ENCODE measurements at regions not wholly inside any gene's neighbourhood (a gene's known extent, or its start where the extent isn't known, plus 50 kb on each side); places are given as distances from the start of the nearest gene placed in this dataset.

DNA sequence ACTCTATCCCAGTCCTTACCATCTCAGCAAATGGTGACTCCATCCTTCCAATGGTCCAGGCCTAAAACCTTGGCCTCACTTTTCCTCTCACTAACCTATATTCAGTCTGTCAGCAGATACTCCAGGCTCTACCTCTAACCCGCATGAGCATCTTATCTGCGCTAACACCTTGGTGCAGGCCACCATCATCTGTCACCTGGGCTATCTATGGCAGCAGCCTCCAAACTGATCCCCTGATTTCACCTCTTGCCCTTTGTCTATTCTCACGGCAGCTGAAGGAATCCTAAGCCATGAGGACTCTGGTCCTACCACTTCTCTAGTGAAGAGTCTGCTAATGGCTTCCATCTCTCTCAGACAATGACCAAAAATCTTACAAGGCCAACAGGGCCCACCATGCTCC, 57.9 kb upstream of the CCL1 start:
- Histone ChIP-seq H4K20me1 (ENCODE audit: control insufficient read depth, insufficient read depth, insufficient read length) (no peaks in the 10 kb centered on the region), H2AFZ (ENCODE audit: low read length) (no peak overlapping the region), H3K14ac (ENCODE audit: insufficient read depth, low read length) (no peak overlapping the region), H3K56ac (ENCODE audit: insufficient read length, low read depth, low read length) (no peak overlapping the region), H3K18ac (ENCODE audit: insufficient read length, low read depth, low read length) (no peak overlapping the region), H3T11ph (ENCODE audit: low read length) (no peak overlapping the region), H2BK5ac (ENCODE audit: insufficient read length, low read length) (no peak overlapping the region), H3K79me1 (ENCODE audit: insufficient read depth, low read depth, low read length, poor library complexity, severe bottlenecking) (no peaks in the 10 kb centered on the region), H3K9ac (ENCODE audit: extremely low read depth, insufficient read length, low read length) (no peak overlapping the region), H3K4ac (ENCODE audit: low read depth, low read length) (no peak overlapping the region), H3K79me2 (ENCODE audit: insufficient read depth, low read length) (no peaks in the 10 kb centered on the region), H2BK20ac (ENCODE audit: low read depth, low read length, poor library complexity, severe bottlenecking) (no peak overlapping the region), H4K5ac (ENCODE audit: insufficient read length, low read depth, low read length) (no peak overlapping the region), H4K8ac (replicated peaks; ENCODE audit: insufficient read length, low read depth, low read length) (no peak overlapping the region), H2BK12ac (ENCODE audit: insufficient read length, low read depth, low read length) (no peak overlapping the region), H3K23ac (ENCODE audit: insufficient read length, low read depth, low read length) (no peak overlapping the region), H3K4me2 (ENCODE audit: insufficient read depth, insufficient read length, low read length) (no peak overlapping the region), H2AK5ac (ENCODE audit: insufficient read length, low read length) (no peak overlapping the region), H3K9me3 (ENCODE audit: control insufficient read depth, low read depth, low read length) (no peaks in the 10 kb centered on the region), H3K4me1 (ENCODE audit: insufficient read depth, low read length) (no peaks in the 10 kb centered on the region), H3K27ac (ENCODE audit: insufficient read length, low read depth, low read length) (no peak overlapping the region), H3K27me3 (ENCODE audit: insufficient read depth, low read length) (0 out of 2 replicates have a peak, but pooled peaks cover 3% of the 10 kb centered on the region), H3K23me2 (ENCODE audit: insufficient read length, low read depth, low read length, poor library complexity, severe bottlenecking) (peaks cover 8% of the 10 kb centered on the region), H4K91ac (ENCODE audit: insufficient read length, low read depth, low read length) (no peak overlapping the region), H2BK120ac (ENCODE audit: low read depth, low read length, poor library complexity, severe bottlenecking) (no peak overlapping the region), H2BK15ac (ENCODE audit: low read depth, low read length) (no peak overlapping the region)
- peaks cover 0 to 1% (median 0%) of the 10 kb centered on the region in 3 experiments; a peak in 1 of 7 replicates for H3K36me3 Mint-ChIP-seq (ENCODE audit: insufficient read depth in 1 of 3, low read depth in 3 of 3)
- peaks cover 55% of the 10 kb centered on the region for H3K27me3 Mint-ChIP-seq (ENCODE audit: low read depth)
- no peak overlapping the region for H3K4me3 Mint-ChIP-seq
- H3K4me1 Mint-ChIP-seq, result peaks cover 11 to 12% of the 10 kb centered on the region in 2 experiments
- H3K9me3 Mint-ChIP-seq, result no peaks in the 10 kb centered on the region; a peak in 1 of 5 replicates
- TF ChIP-seq, protein P1, sequence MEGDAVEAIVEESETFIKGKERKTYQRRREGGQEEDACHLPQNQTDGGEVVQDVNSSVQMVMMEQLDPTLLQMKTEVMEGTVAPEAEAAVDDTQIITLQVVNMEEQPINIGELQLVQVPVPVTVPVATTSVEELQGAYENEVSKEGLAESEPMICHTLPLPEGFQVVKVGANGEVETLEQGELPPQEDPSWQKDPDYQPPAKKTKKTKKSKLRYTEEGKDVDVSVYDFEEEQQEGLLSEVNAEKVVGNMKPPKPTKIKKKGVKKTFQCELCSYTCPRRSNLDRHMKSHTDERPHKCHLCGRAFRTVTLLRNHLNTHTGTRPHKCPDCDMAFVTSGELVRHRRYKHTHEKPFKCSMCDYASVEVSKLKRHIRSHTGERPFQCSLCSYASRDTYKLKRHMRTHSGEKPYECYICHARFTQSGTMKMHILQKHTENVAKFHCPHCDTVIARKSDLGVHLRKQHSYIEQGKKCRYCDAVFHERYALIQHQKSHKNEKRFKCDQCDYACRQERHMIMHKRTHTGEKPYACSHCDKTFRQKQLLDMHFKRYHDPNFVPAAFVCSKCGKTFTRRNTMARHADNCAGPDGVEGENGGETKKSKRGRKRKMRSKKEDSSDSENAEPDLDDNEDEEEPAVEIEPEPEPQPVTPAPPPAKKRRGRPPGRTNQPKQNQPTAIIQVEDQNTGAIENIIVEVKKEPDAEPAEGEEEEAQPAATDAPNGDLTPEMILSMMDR (conservative IDR thresholded peaks at IDR 0.05), result no peak
- DNase-seq, result no peak
- no peak overlapping the region for H3K27ac Mint-ChIP-seq
- no CpG with 5 or more reads among the region's 3 CpGs for WGBS (ENCODE audit: extremely low coverage, insufficient read length, low lambda C conversion rate)
